GM21619 (cell line): ENCODE measurements at regions not wholly inside any gene's neighbourhood (a gene's known extent, or its start where the extent isn't known, plus 50 kb on each side); places are given as distances from the start of the nearest gene placed in this dataset.
"Not testable (repeated sequence)": the region's sequence is repeated elsewhere in the genome, so short reads cannot be mapped to it uniquely, and the experiment has no call there.

Experiments
- ATAC-seq: cut with Tn5 transposase; IDR thresholded peaks from one replicate; pipeline ENCODE4 v1.9.1; 2021; ENCODE audit not compliant: unreplicated experiment

DNA sequence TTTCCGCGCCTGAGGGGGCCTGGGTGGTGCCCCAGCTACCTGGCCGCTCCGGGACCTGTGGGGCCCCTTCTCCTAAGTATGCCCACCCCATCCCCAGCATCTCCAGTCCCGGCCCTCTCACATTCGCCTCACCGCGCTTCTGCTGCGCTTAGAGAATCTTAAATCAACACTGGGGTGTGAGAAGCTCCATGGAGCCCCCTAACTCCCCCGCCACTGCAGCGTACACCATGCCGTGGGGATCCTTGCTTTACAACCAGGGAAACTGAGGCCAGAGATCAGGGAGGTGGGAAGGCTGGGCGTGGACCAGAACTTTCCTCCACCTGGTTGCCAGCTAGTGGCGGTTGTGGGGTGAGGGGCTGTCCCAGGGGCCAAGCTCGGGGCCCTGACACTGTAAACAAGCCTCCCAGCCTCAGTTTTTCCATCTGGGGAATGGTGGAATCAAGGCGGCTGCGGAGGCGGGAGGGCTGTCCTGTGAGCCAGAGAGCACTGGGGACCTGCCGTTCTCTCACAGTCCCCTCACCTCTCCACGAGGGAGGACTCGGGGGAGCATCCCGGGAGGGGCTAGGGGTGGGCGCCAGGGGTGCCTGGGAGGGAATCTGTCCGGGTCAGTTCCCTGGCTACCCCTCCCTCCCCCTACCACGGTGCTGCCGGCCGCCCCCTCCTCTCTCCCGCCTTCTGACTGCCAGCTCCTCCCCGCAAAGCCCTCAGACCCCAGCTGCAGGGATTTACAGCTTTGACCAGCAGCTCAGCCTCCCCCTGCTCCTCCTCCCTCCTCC lies 161.2 kb downstream of the C9orf50 start:
- no peak for ATAC-seq

DNA sequence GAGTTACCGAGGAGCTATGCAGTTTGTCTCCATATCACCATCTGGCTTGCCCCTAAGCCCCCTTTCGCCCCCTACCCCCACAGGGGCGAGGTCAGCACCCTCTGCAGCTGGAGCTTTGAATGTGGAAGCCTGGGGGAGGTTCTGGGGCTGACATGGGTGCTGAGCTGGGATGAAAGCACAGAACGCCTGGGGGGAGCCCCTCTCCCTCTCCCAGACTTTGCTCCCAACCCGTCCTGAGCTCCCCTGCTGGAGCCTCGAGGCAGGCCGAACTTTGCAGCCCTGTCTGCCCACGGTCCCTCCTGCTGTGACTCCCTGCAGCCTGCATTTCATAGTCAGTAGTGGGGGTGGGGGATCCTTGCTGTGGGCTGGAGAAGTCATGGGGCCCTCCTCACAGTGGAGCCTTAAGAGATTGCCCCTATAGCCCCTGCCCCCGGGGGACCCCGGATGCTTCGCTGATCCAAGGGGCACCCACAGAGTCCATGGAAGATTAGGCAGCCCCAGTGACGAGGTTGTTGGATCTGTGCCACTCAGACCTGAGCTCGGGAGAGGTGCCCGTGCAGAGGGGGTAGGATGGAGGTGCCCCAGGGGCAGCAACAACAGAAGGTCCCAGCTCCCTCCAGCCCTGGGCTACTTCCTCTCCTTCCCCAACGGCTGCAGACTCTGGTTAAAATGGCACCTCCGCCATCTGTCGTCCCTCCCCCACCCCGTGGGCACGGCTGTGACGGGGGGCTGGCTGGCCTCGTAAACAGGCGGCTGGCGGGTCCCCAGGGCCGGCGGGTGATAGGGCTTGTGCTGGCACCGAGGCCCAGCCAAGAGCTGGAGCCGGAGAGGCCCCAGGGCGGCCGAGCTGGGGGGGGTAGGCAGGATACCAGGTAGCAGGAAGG lies 162.0 kb downstream of the C9orf50 start:
- no peak for ATAC-seq

DNA sequence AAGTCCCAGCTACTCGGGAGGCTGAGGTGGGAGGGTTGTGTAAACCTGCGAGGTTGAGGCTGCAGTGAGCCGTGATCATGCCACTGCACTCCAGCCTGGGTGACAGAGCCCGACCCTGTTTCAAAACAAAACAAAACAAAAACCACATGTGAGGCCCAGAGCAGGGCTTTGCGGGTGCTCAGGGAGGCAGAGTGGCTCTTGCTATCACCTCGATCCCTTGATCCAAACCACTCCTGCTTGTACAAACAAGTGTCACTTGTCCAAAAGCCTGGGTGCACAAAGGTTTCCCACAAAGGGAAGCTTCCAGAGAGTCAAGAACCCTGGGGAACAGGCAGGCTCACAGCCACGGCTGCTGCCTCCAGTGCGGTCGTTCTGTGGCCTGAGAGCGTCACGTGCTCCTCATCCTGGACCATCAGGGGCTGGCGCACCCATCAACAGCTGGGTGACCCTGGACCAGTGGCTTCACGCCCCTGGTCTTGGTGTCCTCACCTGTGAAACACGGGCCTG lies 162.7 kb downstream of the C9orf50 start:
- ATAC-seq, result no peak

GRCh38 chr9:129457325-129457779 lies 163.5 kb downstream of the C9orf50 start:
- ATAC-seq, result no peak

- ATAC-seq, result no peak
Observed at GRCh38 chr9:129456549-129457324, 164.2 kb downstream of the C9orf50 start.

DNA sequence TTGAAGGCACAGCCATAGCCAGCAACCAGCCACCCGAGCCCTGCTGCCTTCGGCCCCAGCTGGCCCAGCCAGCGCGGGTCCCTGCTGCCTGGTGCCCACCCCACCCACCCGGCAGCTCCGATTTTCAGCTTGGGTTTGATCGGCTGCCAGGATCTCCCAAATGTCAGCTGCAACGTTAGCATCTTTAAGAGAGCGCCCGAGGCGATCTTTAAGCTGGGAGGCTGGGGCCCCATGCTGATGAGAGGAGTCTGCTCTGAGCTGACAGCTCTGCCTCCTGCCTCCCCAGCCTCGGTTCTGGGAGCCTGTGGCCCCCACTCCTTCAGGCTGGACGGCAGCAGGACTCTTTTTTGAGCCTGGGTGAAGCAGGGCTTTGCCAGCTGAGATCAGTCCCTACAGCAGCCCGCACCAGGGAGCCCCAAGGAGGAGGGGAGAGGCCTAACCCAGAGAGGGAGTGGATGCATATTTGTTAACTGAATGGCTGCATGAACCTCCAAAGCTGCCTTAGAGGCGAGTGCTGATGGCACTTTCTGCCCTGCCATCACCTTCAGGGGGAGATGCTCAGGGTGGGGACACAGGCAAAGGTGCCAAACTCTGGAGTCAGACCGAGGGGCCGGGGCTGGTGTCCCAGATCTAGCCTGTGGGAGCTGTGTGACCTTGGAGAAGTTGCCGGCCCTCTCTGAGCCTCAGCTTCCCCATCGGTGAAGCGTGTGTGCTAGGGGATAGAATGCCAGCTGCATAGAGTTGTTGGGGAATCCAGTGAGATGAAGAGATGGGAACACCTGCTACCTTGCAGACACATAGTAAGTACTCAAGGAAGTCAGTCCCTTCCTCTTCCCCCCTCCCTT lies 165.5 kb downstream of the C9orf50 start:
- ATAC-seq, result no peak

DNA sequence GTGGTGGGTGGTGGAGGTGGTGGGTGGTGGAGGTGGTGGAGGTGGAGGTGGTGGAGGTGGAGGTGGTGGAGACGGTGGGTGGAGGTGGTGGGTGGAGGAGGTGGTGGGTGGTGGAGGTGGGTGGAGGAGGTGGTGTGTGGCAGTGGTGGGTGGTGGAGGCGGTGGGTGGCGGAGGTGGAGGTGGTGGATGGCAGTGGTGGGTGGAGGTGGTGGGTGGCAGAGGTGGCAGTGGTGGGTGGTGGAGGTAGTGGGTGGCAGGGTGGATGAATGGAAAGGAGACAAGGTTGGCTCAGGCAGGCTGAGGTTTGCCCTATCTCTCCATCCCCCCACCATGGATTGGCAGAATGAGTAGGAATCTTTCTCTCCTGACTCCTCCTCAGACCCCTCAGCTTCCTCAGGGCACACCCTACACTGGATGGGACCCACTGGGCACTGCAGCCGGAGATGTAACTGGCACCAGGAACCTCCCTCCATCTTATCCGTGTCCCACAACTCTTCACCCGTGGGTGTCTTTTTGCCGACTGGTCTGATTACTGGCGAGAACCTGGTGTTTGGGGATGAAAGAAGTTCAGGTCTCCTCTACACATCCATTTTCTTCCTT lies 166.3 kb downstream of the C9orf50 start:
- no peak for ATAC-seq

DNA sequence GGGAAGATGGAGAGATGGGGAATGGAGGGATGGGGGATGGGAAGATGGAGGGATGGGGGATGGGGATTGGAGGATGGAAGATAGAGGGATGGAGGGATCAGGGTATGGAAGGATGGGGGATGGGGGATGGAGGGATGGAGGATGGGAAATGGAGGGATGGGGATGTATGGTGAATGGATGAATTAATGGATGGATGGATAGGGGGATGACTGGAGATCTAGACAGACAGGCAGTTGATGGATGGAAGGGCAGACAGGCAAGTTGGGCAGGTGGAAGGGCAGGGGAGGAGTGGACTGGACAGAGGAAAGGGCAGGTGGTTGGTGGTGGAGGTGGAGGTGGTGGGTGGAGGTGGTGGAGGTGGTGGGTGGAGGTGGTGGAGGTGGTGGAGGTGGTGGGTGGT lies 167.2 kb downstream of the C9orf50 start:
- no peak for ATAC-seq

GRCh38 chr9:129451669-129452068 lies 169.2 kb downstream of the C9orf50 start:
- no peak for ATAC-seq

DNA sequence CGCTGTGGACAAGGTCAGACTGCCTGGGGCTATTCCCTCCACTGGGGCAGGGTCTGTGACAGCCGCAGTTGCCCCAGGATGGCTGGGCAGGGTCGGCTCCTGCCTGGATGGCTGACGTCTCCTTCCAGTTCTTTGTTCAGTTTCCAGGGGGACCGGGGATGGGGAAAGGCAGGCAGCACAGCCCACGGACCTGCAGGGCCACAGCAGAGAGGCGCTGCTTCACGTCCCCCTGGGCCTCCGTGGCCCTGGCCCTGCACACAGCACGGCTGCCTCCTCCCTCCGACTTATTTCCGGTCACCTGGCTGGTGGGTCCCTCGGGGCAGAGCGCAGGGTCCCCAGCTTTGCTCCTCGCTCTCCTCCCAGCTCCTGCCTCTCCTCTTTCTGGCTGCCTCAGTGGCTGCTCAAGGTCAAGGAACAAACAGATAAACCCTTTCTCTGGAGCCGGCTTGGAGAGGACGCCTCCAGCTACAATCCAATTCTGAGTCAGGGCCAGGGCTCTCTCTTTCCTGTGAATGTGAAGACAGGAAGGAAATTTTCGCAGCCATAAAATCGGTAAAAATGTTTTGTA lies 169.7 kb downstream of the C9orf50 start:
- ATAC-seq, result no peak

GRCh38 chr9:129449066-129449465 lies 171.8 kb downstream of the C9orf50 start:
- ATAC-seq, result no peak

DNA sequence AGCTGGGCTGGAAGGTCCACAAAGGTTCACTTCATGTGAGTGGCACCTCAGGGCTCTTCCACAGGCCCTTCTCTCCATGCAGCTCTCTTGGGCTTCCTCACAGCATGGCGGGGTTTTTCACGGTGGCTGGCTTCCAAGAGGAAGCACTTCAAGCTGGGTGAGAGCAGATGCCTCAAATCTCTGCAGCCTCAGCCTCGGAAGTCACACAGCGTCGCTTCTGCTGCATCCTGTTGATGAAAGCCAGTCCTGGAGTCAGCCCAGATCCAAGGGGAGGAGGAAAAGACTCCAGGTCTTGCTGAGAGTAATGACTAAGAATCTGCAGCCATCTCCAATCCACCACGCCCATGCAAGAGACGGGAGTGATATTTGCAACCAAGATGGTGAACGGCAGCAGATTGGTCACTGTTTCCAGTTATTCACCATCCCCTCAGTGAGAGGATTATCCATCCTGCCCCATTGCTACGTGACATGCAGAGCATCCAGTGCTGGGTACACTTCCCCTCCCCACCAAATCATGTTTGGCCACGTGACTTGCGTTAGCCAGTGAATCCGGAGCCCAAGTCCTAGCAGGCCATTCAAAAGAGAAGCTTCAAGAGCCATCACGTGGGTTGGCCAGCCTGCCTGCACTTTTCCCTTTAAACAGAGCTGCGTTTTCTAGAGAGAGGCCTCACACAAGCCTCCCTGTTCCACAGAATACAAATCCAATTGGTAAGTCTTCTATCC lies 173.9 kb downstream of the C9orf50 start:
- ATAC-seq, result no peak

DNA sequence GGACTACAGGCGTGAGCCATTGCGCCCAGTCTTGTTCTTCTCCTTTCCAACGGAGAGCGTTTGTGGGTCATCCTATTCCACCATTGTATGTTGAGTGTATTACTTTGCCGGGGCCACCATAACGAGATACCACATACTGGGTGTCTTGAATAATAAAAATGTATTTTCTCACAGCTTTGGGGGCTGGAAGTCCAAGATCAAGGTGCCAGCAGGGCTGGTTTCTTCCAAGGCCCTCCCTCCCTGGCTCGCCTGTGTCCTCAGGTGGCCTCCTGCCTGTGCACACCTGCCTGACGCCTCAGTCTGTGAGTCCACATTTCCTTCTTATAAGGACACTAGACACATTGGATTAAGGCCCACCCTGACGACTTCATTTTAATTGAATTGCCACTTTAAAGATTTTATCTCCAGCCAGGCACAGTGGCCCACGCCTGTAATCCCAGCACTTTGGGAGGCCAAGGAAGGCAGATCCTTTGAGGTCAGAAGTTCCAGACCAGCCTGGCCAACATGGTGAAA lies 175.1 kb downstream of the C9orf50 start:
- ATAC-seq, result no peak

GRCh38 chr9:129443515-129444164 lies 177.3 kb downstream of the C9orf50 start:
- ATAC-seq, result not testable (repeated sequence)

GRCh38 chr9:129442803-129443511 lies 177.9 kb downstream of the C9orf50 start:
- no peak for ATAC-seq

DNA sequence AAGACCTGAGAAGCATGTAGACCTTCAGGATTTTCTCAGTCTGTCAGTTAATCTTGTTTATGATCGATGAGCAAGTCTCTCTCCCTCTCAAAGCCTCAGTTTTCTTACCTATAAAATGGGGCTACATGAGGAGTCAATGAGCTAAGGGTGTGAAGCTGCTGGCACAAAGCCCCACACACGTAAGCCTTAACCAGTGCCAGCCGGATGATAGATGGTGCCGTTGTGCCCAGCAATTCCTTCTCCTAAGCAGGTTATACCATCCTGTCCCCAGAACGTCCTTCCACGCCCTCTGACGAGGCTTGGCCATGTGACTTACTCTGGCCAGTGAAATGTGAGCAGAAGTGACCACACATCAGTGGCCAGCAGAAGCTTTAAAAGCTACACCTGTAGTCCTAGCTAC lies 179.0 kb downstream of the C9orf50 start:
- no peak for ATAC-seq

- no peak for ATAC-seq
Observed at GRCh38 chr9:129440435-129441186, 180.3 kb downstream of the C9orf50 start.
